HG02981 (cell line): ENCODE measurements at regions not wholly inside any gene's neighbourhood (a gene's known extent, or its start where the extent isn't known, plus 50 kb on each side); places are given as distances from the start of the nearest gene placed in this dataset.

Experiments used
- ATAC-seq: cut with Tn5 transposase; IDR thresholded peaks from one replicate; pipeline ENCODE4 v1.9.1; 2021; ENCODE audit warnings: mild to moderate bottlenecking, moderate library complexity; ENCODE audit not compliant: unreplicated experiment

GRCh38 chr1:224504297-224505041 lies 69.9 kb upstream of the WDR26 start:
- no peak for ATAC-seq

GRCh38 chr1:224505454-224506093 lies 71.0 kb upstream of the WDR26 start:
- no peak for ATAC-seq

- no peak for ATAC-seq
Measured at GRCh38 chr1:224506141-224506814, 71.7 kb upstream of the WDR26 start.

- no peak for ATAC-seq
Measured at GRCh38 chr1:224507771-224508523, 73.3 kb upstream of the WDR26 start.

GRCh38 chr1:224509907-224510306 lies 75.3 kb upstream of the WDR26 start:
- ATAC-seq, result no peak

- ATAC-seq, result no peak
Measured at GRCh38 chr1:224510880-224511645, 76.5 kb upstream of the WDR26 start.

- no peak for ATAC-seq
Measured at GRCh38 chr1:224512600-224513151, 78.1 kb upstream of the WDR26 start.

- ATAC-seq, result no peak
Measured at GRCh38 chr1:224513383-224513782, 78.8 kb upstream of the WDR26 start.

- ATAC-seq, result peak; percentile 94
Measured at GRCh38 chr1:224513787-224514209, 79.2 kb upstream of the WDR26 start.

GRCh38 chr1:224517171-224517570 lies 82.6 kb upstream of the WDR26 start:
- no peak for ATAC-seq

- no peak for ATAC-seq
Measured at GRCh38 chr1:224518528-224518927, 83.9 kb upstream of the WDR26 start.

GRCh38 chr1:224519874-224520273 lies 85.3 kb upstream of the WDR26 start:
- no peak for ATAC-seq

GRCh38 chr1:224520808-224521207 lies 86.2 kb upstream of the WDR26 start:
- ATAC-seq, result no peak

- ATAC-seq, result no peak
Measured at GRCh38 chr1:224521904-224522734, 87.5 kb upstream of the WDR26 start.

GRCh38 chr1:224523676-224524075 lies 89.1 kb upstream of the WDR26 start:
- ATAC-seq, result no peak

- ATAC-seq, result no peak
Measured at GRCh38 chr1:224524679-224525078, 90.1 kb upstream of the WDR26 start.

- ATAC-seq, result no peak
Measured at GRCh38 chr1:224525411-224526040, 90.6 kb upstream of the CNIH3 start.

GRCh38 chr1:224526771-224527170 lies 89.3 kb upstream of the CNIH3 start:
- no peak for ATAC-seq

GRCh38 chr1:224528900-224529299 lies 87.2 kb upstream of the CNIH3 start:
- ATAC-seq, result no peak
